HEK293T (cell line): ENCODE measurements at regions not wholly inside any gene's neighbourhood (a gene's known extent, or its start where the extent isn't known, plus 50 kb on each side); places are given as distances from the start of the nearest gene placed in this dataset.

Experiments
- CTCF ChIA-PET: fragments of 350-600 bp; formaldehyde crosslinking; extraction: SDS; loops from one replicate; lab custom pipeline; 2021; ENCODE audit warnings: antibody characterized with exemption, inconsistent platforms; lab: Yijun Ruan, JAX
- POLR2A ChIA-PET: fragments of 350-600 bp; formaldehyde crosslinking; extraction: SDS; loops from one replicate; lab custom pipeline; 2020; ENCODE audit warnings: antibody characterized with exemption, inconsistent platforms; lab: Yijun Ruan, JAX
- DNase-seq: peaks from one replicate; pipeline ENCODE4 v3.0.0; 2012; ENCODE audit warnings: mixed read lengths; ENCODE audit errors: extremely low spot score
- ARNT ChIP-seq: fragments of 450-650 bp; IDR thresholded peaks from 2 replicates; pipeline ENCODE4 v1.6.1; 2017; ENCODE audit warnings: mild to moderate bottlenecking
- BHLHE40 ChIP-seq: fragments of 450-650 bp; IDR thresholded peaks from 2 replicates; pipeline ENCODE4 v1.6.1; 2016; ENCODE audit warnings: mild to moderate bottlenecking, moderate library complexity, borderline replicate concordance
- CTBP1 ChIP-seq: fragments of 450-650 bp; IDR thresholded peaks from 2 replicates; pipeline ENCODE4 v1.6.1; 2016; ENCODE audit warnings: borderline replicate concordance
- ELF4 ChIP-seq: fragments of 450-650 bp; IDR thresholded peaks from 2 replicates; pipeline ENCODE4 v1.6.1; 2017; ENCODE audit warnings: antibody characterized with exemption
- FOXA1 ChIP-seq: fragments of 450-650 bp; IDR thresholded peaks from 2 replicates; pipeline ENCODE4 v1.6.1; 2016; ENCODE audit warnings: mild to moderate bottlenecking
- FOXK2 ChIP-seq: fragments of 450-650 bp; IDR thresholded peaks from 2 replicates; pipeline ENCODE4 v1.6.1; 2016; ENCODE audit warnings: mild to moderate bottlenecking
- FOXM1 ChIP-seq: fragments of 450-650 bp; IDR thresholded peaks from 2 replicates; pipeline ENCODE4 v1.6.1; 2017; ENCODE audit warnings: mild to moderate bottlenecking, borderline replicate concordance
- HDGF ChIP-seq: fragments of 450-650 bp; IDR thresholded peaks from 2 replicates; pipeline ENCODE4 v1.6.1; 2017; ENCODE audit warnings: antibody characterized with exemption, borderline replicate concordance
- L3MBTL2 ChIP-seq: fragments of 450-650 bp; conservative IDR thresholded peaks from 2 replicates; pipeline ENCODE4 v1.6.1; 2016; ENCODE audit warnings: mild to moderate bottlenecking
- LEF1 ChIP-seq: fragments of 450-650 bp; IDR thresholded peaks from 2 replicates; pipeline ENCODE4 v1.6.1; 2017; ENCODE audit warnings: mild to moderate bottlenecking, borderline replicate concordance
- NFRKB ChIP-seq: fragments of 450-650 bp; IDR thresholded peaks from 2 replicates; pipeline ENCODE4 v1.6.1; 2016; ENCODE audit warnings: mild to moderate bottlenecking, moderate library complexity
- PKNOX1 ChIP-seq: fragments of 450-650 bp; IDR thresholded peaks from 2 replicates; pipeline ENCODE4 v1.6.1; 2016
- SP1 ChIP-seq: fragments of 450-650 bp; IDR thresholded peaks from 2 replicates; pipeline ENCODE4 v1.6.1; 2017
- SUZ12 ChIP-seq: fragments of 450-650 bp; IDR thresholded peaks from 2 replicates; pipeline ENCODE4 v1.6.1; 2016; ENCODE audit warnings: mild to moderate bottlenecking
- TARDBP ChIP-seq: fragments of 450-650 bp; IDR thresholded peaks from 2 replicates; pipeline ENCODE4 v1.6.1; 2016
- ZNF384 ChIP-seq: fragments of 450-650 bp; IDR thresholded peaks from 2 replicates; pipeline ENCODE4 v1.6.1; 2016

DNA sequence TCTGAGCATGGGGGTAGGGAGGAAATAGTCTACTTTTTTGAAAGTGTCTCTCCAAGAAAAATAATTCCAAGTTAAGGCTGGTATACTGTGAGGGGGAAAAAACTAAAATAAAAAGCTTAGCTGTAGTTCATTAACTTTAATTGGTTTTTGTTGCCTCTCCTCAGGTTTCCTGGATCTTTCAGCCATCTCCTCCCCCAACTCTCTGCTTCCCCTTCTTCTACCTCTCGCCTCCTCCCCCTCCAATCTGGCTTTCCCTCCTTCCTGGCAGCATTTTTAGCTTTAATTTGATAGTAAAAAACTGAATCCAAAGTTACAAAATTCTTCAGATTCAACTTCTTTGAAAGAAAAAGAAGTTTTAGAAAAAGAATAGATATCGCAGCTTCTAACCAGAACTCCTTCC is 462.6 kb downstream of the CETN3 start:
- ChIA-PET CTCF (no interaction called here), POLR2A (no interaction called here)
- TF ChIP-seq PKNOX1 = no peak
- no peak for TF ChIP-seq BHLHE40
- TF ChIP-seq SUZ12 = no peak
- no peak for TF ChIP-seq TARDBP
- no peak for TF ChIP-seq CTBP1
- no peak for TF ChIP-seq NFRKB
- no peak for TF ChIP-seq FOXM1
- TF ChIP-seq HDGF = no peak
- no peak for TF ChIP-seq SP1
- TF ChIP-seq L3MBTL2 = no peak
- TF ChIP-seq ARNT = no peak
- TF ChIP-seq FOXK2 = no peak
- no peak for TF ChIP-seq ZNF384
- no peak for DNase-seq

- DNase-seq = no peak
- ChIA-PET CTCF (no interaction called here), POLR2A (no interaction called here)
- TF ChIP-seq SP1 (no peak), ELF4 (no peak), ARNT (no peak), CTBP1 (no peak), PKNOX1 (no peak), TARDBP (no peak), HDGF (no peak), SUZ12 (no peak), L3MBTL2 (no peak), FOXM1 (no peak), FOXK2 (no peak), ZNF384 (no peak)
Observed at GRCh38 chr5:89946508-89946907, 463.0 kb downstream of the CETN3 start.

GRCh38 chr5:89942171-89942570 is 467.4 kb downstream of the CETN3 start:
- TF ChIP-seq CTBP1 = no peak
- no peak for TF ChIP-seq FOXA1
- no peak for TF ChIP-seq LEF1
- no peak for TF ChIP-seq SUZ12
- no peak for TF ChIP-seq HDGF
- TF ChIP-seq FOXM1 = no peak
- no peak for TF ChIP-seq FOXK2
- no peak for TF ChIP-seq PKNOX1
- no peak for TF ChIP-seq NFRKB
- TF ChIP-seq TARDBP = no peak
- no peak for TF ChIP-seq ELF4
- TF ChIP-seq BHLHE40 = no peak
- TF ChIP-seq ARNT = no peak
- TF ChIP-seq ZNF384 = no peak
- CTCF ChIA-PET = no interaction called here
- POLR2A ChIA-PET = no interaction called here
- no peak for DNase-seq

- POLR2A ChIA-PET = no interaction called here
- CTCF ChIA-PET = no interaction called here
- TF ChIP-seq NFRKB (no peak), TARDBP (no peak), SP1 (no peak), CTBP1 (no peak), HDGF (no peak), ELF4 (no peak), L3MBTL2 (no peak), PKNOX1 (no peak)
- no peak for DNase-seq
Observed at GRCh38 chr5:89936576-89936975, 473.0 kb downstream of the CETN3 start.

DNA sequence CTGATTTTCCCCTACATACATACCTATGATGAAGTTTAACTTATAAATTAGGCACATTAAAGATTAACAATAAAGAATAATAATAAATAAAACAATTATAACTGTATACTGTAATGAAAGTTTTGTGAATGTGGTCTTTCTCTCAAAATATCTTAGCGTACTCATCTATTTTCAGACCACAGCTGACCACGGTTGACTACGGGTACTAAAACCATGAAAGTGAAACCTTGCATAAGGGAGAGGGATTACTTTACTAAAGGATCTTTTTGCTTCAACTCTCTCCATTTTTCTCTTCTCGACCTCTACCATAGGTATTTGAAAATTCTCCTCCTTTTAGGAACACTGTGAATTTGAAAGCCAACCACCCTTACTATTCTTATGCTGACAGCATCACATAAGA is 475.5 kb downstream of the CETN3 start:
- ChIA-PET POLR2A (no interaction called here), CTCF (no interaction called here)
- no peak for DNase-seq
- no peak for TF ChIP-seq PKNOX1
- TF ChIP-seq NFRKB = no peak
- TF ChIP-seq ARNT = no peak
- TF ChIP-seq SP1 = no peak
- TF ChIP-seq LEF1 = no peak
- no peak for TF ChIP-seq FOXA1
- TF ChIP-seq SUZ12 = no peak
- no peak for TF ChIP-seq BHLHE40
- no peak for TF ChIP-seq FOXK2
- TF ChIP-seq TARDBP = no peak
- TF ChIP-seq L3MBTL2 = no peak
- TF ChIP-seq ELF4 = no peak
- TF ChIP-seq FOXM1 = no peak
- TF ChIP-seq ZNF384 = no peak
- TF ChIP-seq HDGF = no peak
- TF ChIP-seq CTBP1 = no peak

- ChIA-PET POLR2A (no interaction called here), CTCF (no interaction called here)
- TF ChIP-seq L3MBTL2 (no peak), BHLHE40 (no peak), SUZ12 (no peak), FOXM1 (no peak), SP1 (no peak), FOXK2 (no peak), HDGF (no peak), ZNF384 (no peak), NFRKB (no peak), ELF4 (no peak), FOXA1 (no peak), ARNT (no peak), PKNOX1 (no peak)
- no peak for DNase-seq
Observed at GRCh38 chr5:89932771-89933181, 476.8 kb downstream of the CETN3 start.
